GM12878 (cell line): ENCODE measurements at regions not wholly inside any gene's neighbourhood (a gene's known extent, or its start where the extent isn't known, plus 50 kb on each side); places are given as distances from the start of the nearest gene placed in this dataset.

Experiments
- ATAC-seq: fragments of 200-7000 bp; cut with Tn5 transposase; 3 replicates; pipeline ENCODE4 v1.9.1; 2020; ENCODE audit warnings: mild to moderate bottlenecking, moderate library complexity
- BruUV-seq: library from RNA; stranded (reverse); fragments of 400-500 nt; replicated peaks from 2 replicates; lab custom pipeline; 2021; lab: Mats Ljungman, UMichigan
- CTCF ChIA-PET: fragments of 300-600 bp; sonication (Branson Sonifier 250); formaldehyde crosslinking; extraction: SDS; loops from one replicate; lab custom pipeline; 2021; ENCODE audit warnings: inconsistent platforms; lab: Yijun Ruan, JAX
- POLR2A ChIA-PET: fragments of 350-600 bp; formaldehyde crosslinking; extraction: SDS; loops from one replicate; lab custom pipeline; 2021; ENCODE audit warnings: inconsistent platforms; lab: Charles Lee
- RAD21 ChIA-PET: fragments of 300-600 bp; sonication (Branson Sonifier 250); formaldehyde crosslinking; loops from one replicate; lab custom pipeline; 2023; ENCODE audit warnings: antibody characterized with exemption; ENCODE audit not compliant: unreplicated experiment; lab: Charles Lee
- SMC1A ChIA-PET: fragments of 300-600 bp; sonication (Branson Sonifier 250); formaldehyde crosslinking; loops from one replicate; lab custom pipeline; 2023; ENCODE audit not compliant: unreplicated experiment, uncharacterized antibody; lab: Charles Lee
- DNase-seq: peaks from one replicate; pipeline ENCODE4 v3.0.0-alpha.2; 2011; ENCODE audit warnings: low read depth, low spot score
- FAIRE-seq: peaks from 3 replicates; lab custom pipeline; 2011; peaks lifted over from hg19 to GRCh38; lab: Jason Lieb, UNC
- H2AFZ ChIP-seq: 2 replicates; pipeline ENCODE4 v1.6.0; 2011; ENCODE audit warnings: low read depth, low read length, control low read depth; ENCODE audit not compliant: control insufficient read depth
- H3K27ac ChIP-seq: 2 replicates; pipeline ENCODE4 v1.5.1; 2011; ENCODE audit warnings: control low read depth; ENCODE audit not compliant: control insufficient read depth, insufficient read depth
- H3K27me3 ChIP-seq, 2 experiments: replicated peaks in 1 of 2; 2 replicates each; pipeline versions ENCODE4 v1.6.0 to v1.6.1; 2011; ENCODE audit warnings: low read length in 1 of 2; ENCODE audit not compliant: control insufficient read depth in 2 of 2, insufficient read depth in 2 of 2
- H3K36me3 ChIP-seq, 2 experiments: 2 replicates each; pipeline ENCODE4 v1.5.1; 2011; ENCODE audit warnings: low read length in 1 of 2; ENCODE audit not compliant: control insufficient read depth in 2 of 2, insufficient read depth in 2 of 2
- H3K4me1 ChIP-seq: 2 replicates; pipeline ENCODE4 v1.6.1; 2011; ENCODE audit warnings: mild to moderate bottlenecking, low read length, moderate library complexity, mixed read lengths; ENCODE audit not compliant: control insufficient read depth, insufficient read depth
- H3K4me2 ChIP-seq: 2 replicates; pipeline ENCODE4 v1.6.0; 2011; ENCODE audit warnings: control low read depth; ENCODE audit not compliant: control insufficient read depth, insufficient read depth
- H3K4me3 ChIP-seq: fragments of 200-600 bp; sonication (generic); 2 replicates; pipeline ENCODE4 v1.5.1; 2016
- H3K79me2 ChIP-seq: 2 replicates; pipeline ENCODE4 v1.6.0; 2011; ENCODE audit warnings: low read length; ENCODE audit not compliant: control insufficient read depth, insufficient read depth
- H3K9ac ChIP-seq: 2 replicates; pipeline ENCODE4 v1.8.0; 2011; ENCODE audit warnings: low read length, control low read depth, mixed read lengths; ENCODE audit not compliant: control insufficient read depth, insufficient read depth
- H3K9me3 ChIP-seq: replicated peaks from 3 replicates; pipeline ENCODE4 v1.5.1; 2011; ENCODE audit warnings: mild to moderate bottlenecking, low read length; ENCODE audit not compliant: control insufficient read depth, insufficient read depth
- H4K20me1 ChIP-seq: 2 replicates; pipeline ENCODE4 v1.6.0; 2011; ENCODE audit not compliant: control insufficient read depth, insufficient read depth
- CREM ChIP-seq: IDR thresholded peaks from 2 replicates; pipeline ENCODE4 v1.6.1; 2014; ENCODE audit warnings: antibody characterized with exemption, low read depth
- MXI1 ChIP-seq: fragments of 150-350 bp; IDR thresholded peaks from 2 replicates; pipeline ENCODE4 v1.6.1; 2011; ENCODE audit warnings: low read depth, mild to moderate bottlenecking, inconsistent platforms, low read length, improper control_type of control experiment
- NBN ChIP-seq: fragments of 450-650 bp; IDR thresholded peaks from 2 replicates; pipeline ENCODE4 v1.6.1; 2016
- NFYA ChIP-seq: IDR thresholded peaks from 2 replicates; pipeline ENCODE4 v1.6.1; 2011; ENCODE audit warnings: low read depth, mild to moderate bottlenecking, low read length, improper control_type of control experiment, borderline replicate concordance
- RCOR1 ChIP-seq: conservative IDR thresholded peaks from 2 replicates; pipeline ENCODE4 v1.6.1; 2012; ENCODE audit warnings: low read depth, low read length, improper control_type of control experiment
- SIN3A ChIP-seq: IDR thresholded peaks from 2 replicates; pipeline ENCODE4 v1.6.1; 2012; ENCODE audit warnings: low read depth, low read length, improper control_type of control experiment
- SPI1 ChIP-seq: IDR thresholded peaks from 2 replicates; pipeline ENCODE4 v1.6.1; 2011; ENCODE audit warnings: low read depth, mild to moderate bottlenecking, low read length, moderate library complexity, borderline replicate concordance; ENCODE audit not compliant: insufficient read depth
- ZNF274 ChIP-seq: IDR thresholded peaks from one replicate; pipeline ENCODE4 v1.8.0; 2011; ENCODE audit not compliant: insufficient read length, insufficient read depth
- WGBS: methylation state at CpG from one replicate; pipeline ENCODE4 v1.1.6; 2016; ENCODE audit warnings: low lambda C conversion rate; ENCODE audit not compliant: insufficient replicate concordance, insufficient coverage; ENCODE audit errors: missing lambda C conversion rate; 5-methylcytosine and 5-hydroxymethylcytosine counted together
- in situ Hi-C: fragments of 300-500 bp; cut with MboI; formaldehyde crosslinking; loops from 9 replicates; pipeline ENCODE4 v1.14.3; 2018; ENCODE audit warnings: mixed read lengths
- intact Hi-C: fragments of 100-400 bp; cut with micrococcal nuclease; formaldehyde crosslinking; loops from one replicate; pipeline ENCODE4 v1.14.2; 2022; ENCODE audit not compliant: unreplicated experiment

DNA sequence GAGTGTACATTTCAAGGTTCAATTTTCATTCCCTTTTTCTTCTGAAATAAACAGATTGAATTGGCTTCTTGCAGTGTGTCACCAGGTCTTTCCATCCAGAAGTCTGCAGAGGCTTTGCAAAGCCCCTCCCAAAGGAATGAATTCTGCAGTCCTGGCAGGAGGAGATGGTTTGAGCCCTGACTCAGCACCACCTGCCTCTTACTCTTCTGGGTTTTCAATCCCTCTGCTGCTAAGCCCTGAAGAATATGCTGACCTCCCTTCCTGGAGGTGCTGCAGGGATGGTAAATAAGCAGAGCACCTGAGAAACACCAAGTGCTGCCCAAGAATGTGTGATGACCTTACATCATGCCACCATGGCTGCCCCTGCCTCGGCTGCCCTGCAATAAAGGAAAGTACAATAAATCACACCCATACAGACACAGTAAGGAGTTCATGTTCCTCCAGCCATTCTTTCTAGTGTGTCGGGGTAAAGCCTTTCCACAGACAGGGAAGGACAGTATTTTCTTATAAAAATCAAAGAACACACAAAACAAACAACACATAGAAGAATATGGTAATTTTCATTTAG lies 209.2 kb downstream of the ZNF326 start:
- Histone ChIP-seq H3K4me3 (no peak overlapping the region), H3K9me3 (no peaks in the 10 kb centered on the region), H3K4me2 (no peak overlapping the region), H3K27ac (no peak overlapping the region), H3K36me3 (no peaks in the 10 kb centered on the region), H4K20me1 (no peaks in the 10 kb centered on the region), H2AFZ (no peak overlapping the region), H3K27me3 (no peaks in the 10 kb centered on the region), H3K79me2 (no peaks in the 10 kb centered on the region), H3K9ac (no peak overlapping the region), H3K4me1 (no peaks in the 10 kb centered on the region)
- ATAC-seq, result no peak
- intact Hi-C loops, result no loop called here
- no TSS peak for BruUV-seq
- WGBS, result 0% methylated on average over 2 of the region's 2 CpGs
- no peak for TF ChIP-seq RCOR1
- no peak for TF ChIP-seq NBN
- TF ChIP-seq NFYA, result no peak
- no peak for TF ChIP-seq ZNF274
- TF ChIP-seq SPI1, result no peak
- no peak for TF ChIP-seq SIN3A
- TF ChIP-seq CREM, result no peak
- TF ChIP-seq MXI1, result no peak
- POLR2A ChIA-PET, result no interaction called here
- SMC1A ChIA-PET, result interaction anchor here (0.7 to 1.0 kb wide), 2 partner anchors 29 to 71 kb away, joined by 3 to 4 read pairs; no protein-coding TSS in a partner anchor
- no peak for FAIRE-seq
- in situ Hi-C loops, result no loop called here
- no peak for DNase-seq
- RAD21 ChIA-PET, result interaction anchor here (1.1 kb wide), 1 partner anchor 17 kb away, joined by 4 read pairs; no protein-coding TSS in a partner anchor
- CTCF ChIA-PET, result no interaction called here
